ENCODE measurements at regions not wholly inside any gene's neighbourhood (a gene's known extent, or its start where the extent isn't known, plus 50 kb on each side); places are given as distances from the start of the nearest gene placed in this dataset.

GRCh38 chr21:35533893-35534292 is 484.8 kb upstream of the RUNX1 start:
- TF ChIP-seq POLR2AphosphoS5 (IDR thresholded peaks at IDR 0.05; ENCODE audit: low read depth, low read length) (no peak), TAF1 (IDR thresholded peaks at IDR 0.05; ENCODE audit: borderline replicate concordance, low read depth, low read length) (no peak)

Data from GM12892 (cell line).